Suppressor macrophage treated with lipopolysaccharide for 1 hour (primary cell): ENCODE measurements at regions not wholly inside any gene's neighbourhood (a gene's known extent, or its start where the extent isn't known, plus 50 kb on each side); places are given as distances from the start of the nearest gene placed in this dataset.
"Not testable (repeated sequence)": the region's sequence is repeated elsewhere in the genome, so short reads cannot be mapped to it uniquely, and the experiment has no call there.

Experiments used
- DNase-seq, 3 donors: peaks; one replicate each; pipeline ENCODE4 v3.0.0-alpha.2; 2020 to 2022

DNA sequence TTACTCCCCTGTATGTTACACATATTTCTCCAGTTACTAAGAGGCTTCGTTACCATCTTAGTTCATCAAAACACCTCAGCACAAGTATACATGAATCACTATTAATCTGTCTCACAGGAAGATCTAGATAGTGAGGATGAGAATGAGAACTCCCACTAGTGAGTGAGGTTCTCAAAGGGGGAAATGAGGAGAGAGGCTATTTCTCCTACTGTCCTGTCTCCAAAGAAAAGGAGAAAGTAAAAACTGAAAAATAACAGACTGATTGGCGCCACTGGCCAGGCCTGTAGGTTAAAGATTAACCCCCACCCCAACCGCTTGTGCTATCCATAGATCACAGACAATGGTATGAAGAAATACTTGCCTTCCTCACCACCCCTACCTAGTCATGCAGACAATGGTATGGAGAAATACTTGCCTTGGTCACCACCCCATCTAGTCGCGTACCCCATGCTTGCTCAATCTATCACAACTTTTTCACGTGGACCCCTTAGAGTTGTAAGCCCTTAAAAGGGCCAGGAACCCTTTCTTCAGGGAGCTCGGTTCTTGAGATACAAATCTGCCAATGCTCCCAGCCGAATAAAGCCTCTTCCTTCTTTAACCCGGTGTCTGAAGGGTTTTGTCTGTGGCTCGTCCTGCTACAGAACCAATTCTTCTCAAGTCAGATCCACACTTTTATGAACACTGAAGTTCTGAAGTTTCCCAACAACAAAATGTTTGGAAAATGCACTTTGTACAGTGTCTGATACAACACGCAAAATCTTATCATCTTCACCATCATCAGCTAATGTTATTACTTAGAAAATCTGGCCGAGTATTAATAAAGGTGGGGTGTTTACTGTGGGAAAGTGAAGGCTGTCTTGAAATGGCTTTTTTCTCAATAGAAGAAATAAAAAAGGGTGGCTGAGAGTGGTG lies 598.1 kb downstream of the UQCRFS1 start:
- no peak for DNase-seq

- no peak for DNase-seq
Measured at GRCh38 chr19:28612275-28612769, 600.6 kb downstream of the UQCRFS1 start.

DNA sequence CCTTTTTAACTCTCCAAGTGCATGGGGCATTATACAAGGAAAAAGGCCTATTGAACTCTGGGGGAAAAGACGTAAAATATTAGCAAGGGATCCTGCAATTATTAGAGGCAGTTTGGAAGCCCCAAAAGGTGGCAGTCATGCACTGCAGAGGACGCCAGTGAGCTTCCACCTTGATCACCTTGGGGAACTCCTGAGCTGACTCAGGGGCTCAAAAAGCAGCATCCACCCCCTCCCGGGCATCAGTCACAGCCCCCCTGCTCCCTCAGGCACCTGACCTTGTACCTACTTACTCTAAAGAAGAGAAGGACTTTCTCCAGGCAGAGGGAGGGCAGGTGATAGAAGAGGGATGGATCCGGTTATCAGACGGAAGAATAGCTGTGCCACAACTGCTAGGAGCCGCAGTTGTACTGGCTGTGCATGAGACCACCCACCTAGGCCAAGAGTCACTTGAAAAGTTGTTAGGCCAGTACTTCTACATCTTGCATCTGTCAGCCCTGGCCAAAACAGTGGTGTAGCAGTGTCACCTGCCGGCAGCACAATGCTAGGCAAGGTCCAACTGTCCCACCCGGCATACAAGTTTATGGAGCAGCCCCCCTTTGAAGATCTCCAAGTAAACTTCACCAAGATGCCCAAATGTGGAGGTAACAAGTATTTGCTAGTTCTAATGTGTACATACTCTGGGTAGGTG lies 601.6 kb downstream of the UQCRFS1 start:
- DNase-seq, result not testable (repeated sequence)

DNA sequence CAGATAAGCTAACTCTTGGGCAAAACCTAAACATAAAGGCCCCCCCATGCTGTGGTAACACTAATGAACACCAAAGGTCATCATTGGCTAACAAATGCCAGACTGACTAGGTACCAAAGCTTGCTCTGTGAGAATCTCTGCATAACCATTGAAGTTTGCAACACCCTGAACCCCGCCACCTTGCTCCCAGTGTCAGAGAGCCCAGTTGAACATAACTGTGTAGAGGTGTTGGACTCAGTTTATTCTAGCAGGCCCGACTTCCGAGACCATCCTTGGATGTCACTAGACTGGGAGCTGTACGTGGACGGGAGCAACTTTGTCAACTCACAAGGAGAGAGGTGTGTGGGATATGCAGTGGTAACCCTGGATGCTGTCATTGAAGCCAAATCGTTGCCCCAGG lies 602.2 kb downstream of the UQCRFS1 start:
- no peak for DNase-seq

- DNase-seq, result no peak
Measured at GRCh38 chr19:28609944-28610343, 603.0 kb downstream of the UQCRFS1 start.

- DNase-seq, result no peak
Measured at GRCh38 chr19:28609091-28609755, 603.7 kb downstream of the UQCRFS1 start.

DNA sequence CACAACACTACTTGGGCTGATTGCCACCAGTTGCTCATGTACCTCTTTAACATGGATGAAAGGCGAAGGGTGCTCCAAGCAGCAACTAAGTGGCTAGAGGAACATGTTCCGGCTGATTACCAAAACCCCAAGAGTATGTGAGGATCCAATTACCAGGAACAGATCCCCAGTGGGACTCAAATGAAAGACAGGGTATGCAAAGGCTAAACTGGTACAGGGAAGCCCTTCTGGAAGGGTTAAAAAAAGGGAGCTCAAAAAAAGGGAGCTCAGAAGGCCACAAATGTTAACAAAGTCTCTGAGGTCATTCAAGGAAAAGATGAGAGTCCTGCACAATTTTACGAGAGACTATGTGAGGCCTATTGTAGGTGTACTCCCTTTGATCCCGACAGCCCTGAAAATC lies 604.7 kb downstream of the UQCRFS1 start:
- DNase-seq, result no peak

DNA sequence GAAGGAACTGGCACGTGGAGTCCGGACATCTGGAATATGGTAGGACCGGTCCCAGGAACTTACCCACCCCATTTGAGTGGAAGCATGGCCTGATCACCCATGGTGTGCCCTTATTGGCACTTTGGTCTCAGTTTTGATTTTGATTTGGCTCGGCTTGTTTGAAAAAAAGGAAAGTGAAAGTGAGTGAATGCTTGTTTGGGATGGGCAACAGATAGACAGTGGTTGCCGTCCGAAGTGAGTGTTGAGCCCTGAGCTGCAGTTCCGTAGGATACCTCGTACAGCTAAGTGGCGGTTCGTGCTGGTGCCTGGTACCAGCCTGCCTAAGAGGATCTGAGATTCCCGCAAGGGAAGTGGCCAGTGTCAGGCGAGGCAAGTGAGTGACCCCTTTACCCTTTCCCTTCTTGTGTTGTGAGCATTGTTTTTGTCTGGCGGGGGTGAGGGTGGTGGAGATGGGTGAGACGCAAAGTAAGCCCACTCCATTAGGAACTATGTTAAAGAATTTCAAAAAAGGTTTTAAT lies 605.8 kb downstream of the UQCRFS1 start:
- DNase-seq, result no peak

DNA sequence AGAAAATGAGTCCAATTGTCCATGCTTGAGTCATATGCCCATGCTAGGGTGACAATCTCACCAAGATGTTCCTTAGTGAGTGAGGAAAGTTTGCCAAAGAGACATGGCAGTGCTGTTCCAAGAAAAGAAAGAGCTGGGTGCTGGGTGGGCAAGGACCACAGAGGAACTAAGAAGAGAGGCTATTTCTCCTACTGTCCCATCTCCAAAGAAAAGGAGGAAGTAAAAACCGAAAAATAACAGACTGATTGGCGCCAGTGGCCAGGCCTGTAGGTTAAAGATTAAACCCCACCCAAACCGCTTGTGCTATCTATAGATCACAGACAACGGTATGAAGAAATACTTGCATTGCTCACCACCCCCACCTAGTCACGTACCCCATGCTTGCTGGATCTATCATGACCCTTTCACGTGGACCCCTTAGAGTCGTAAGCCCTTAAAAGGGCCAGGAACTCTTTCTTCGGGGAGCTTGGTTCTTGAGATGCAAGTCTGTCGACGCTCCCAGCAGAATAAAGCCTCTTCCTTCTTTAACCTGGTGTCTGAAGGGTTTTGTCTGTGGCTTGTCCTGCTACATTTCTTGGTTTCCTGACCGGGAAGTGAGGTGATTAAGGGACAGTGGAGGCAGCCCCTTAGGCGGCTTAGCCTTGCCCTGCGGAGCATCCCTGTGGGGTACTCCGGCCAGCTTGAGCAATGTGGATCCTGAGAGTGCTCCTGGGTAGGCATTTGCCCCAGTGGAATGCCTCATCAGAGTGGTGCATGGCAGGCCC lies 606.5 kb downstream of the UQCRFS1 start:
- DNase-seq, result no peak

- no peak for DNase-seq
Measured at GRCh38 chr19:28605501-28606268, 607.3 kb downstream of the UQCRFS1 start.

DNA sequence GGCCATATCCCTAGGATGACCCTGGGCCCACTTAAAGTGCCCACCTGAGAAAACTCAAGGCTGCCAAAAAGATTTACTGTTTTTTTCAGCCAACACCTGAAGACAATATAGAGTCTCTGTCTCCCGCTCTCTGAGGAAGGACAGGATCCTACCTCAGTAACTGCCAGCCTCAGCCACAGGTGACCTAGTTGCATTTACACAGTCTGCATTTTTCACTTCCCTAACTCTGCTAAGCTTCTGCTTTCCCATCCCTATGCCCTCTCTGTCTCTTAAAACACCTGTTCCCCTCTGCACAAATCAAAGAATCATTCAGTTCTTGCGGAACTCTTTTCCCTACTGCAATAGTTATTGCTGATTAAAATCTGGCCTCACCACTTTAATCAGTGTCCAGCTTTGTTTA lies 609.5 kb downstream of the UQCRFS1 start:
- DNase-seq, result no peak

GRCh38 chr19:28602675-28603298 lies 610.2 kb downstream of the UQCRFS1 start:
- no peak for DNase-seq

DNA sequence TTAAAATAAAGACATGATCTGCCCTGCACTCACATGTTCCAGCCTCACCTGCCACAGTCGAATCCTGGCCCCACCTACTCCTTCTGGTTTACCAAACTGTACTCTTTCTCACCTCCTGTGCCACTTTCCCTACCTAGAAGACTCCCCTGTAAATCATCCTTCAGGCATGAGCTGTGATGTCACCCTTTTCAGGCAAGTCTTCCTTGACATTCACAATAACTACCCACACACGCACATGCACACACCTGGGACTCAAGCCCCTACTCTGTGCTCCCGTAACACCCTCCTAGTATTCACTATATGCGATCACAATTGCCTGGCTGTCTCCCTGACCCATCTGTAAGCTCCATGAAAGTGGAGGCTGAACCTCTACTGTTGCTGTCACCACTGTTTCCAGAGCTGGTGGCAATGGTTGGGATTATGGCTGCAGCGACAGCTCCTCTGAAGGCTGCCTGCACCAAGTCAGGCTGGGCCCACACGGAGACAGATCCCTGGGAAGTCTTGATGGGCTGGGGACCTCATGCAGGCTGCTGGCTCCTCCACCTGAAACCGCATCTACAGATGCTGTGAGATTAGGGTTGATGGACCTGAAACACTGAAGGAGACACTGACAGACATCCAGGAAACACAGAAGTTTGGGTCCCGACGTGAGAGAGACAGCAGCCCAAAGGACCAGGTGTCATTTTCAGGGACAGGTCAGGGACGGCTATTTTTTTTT lies 611.1 kb downstream of the UQCRFS1 start:
- no peak for DNase-seq

DNA sequence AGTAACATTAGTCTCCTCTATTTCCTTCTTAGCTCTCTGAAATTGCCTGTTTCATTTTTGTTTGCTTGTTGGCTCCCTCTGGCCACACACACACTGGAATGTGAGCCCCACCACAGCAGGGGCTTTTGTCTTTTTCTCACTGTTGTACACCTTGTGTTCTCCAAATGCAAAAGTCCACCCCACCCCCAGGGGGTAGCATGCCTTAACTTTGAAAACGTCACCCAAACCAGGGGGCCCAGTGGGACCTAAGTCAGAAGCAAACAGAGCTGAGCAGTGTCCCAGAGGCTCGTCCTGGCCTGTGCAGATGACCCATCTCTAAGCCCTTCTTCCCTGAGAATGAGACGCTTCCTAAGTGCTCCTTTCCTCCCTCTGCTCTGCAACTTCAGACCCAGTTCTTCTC lies 614.1 kb downstream of the UQCRFS1 start:
- DNase-seq, result no peak

GRCh38 chr19:28596561-28597071 lies 616.3 kb downstream of the UQCRFS1 start:
- no peak for DNase-seq

- no peak for DNase-seq
Measured at GRCh38 chr19:28595722-28596480, 617.0 kb downstream of the UQCRFS1 start.

DNA sequence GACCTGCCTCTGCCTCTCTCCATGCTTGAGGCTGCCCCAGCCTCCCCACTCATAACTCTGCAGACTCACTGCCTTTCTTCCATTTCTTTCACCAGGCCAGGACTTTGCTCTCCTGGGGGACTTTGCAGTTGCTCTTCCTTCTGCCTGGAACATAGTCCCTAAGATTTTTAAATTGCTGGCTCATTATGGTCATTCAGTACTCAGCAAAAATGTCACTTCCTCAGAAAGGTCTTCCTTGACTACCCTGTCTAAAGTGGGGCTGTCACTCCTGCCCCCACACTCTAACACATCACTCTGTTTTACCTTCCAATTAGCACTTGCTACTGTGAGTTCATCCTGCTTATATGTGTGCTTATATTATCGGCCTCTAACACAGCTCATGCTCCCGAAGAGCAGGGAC lies 618.2 kb downstream of the UQCRFS1 start:
- DNase-seq, result no peak

- DNase-seq, result not testable (repeated sequence)
Measured at GRCh38 chr19:28589991-28590411, 623.0 kb downstream of the UQCRFS1 start.

- DNase-seq, result no peak
Measured at GRCh38 chr19:28586474-28586873, 626.5 kb downstream of the UQCRFS1 start.
